Activated B cell treated with CpG ODN at 0.5 μM for 24 hours (primary cell): ENCODE measurements at regions not wholly inside any gene's neighbourhood (a gene's known extent, or its start where the extent isn't known, plus 50 kb on each side); places are given as distances from the start of the nearest gene placed in this dataset.

ENCODE experiments used
- ATAC-seq: fragments of 200-7000 bp; cut with Tn5 transposase; one replicate; pipeline ENCODE4 v1.10.0; 2021; ENCODE audit warnings: low read depth, mild to moderate bottlenecking, moderate library complexity
- CTCF ChIA-PET: fragments of 350-600 bp; sonication (Branson Sonifier 250); formaldehyde crosslinking; loops from one replicate; lab custom pipeline; 2021; ENCODE audit warnings: antibody characterized with exemption; lab: Charles Lee
- POLR2A ChIA-PET: fragments of 350-600 bp; sonication (Branson Sonifier 250); formaldehyde crosslinking; loops from one replicate; lab custom pipeline; 2021; ENCODE audit warnings: antibody characterized with exemption; lab: Charles Lee
- DNase-seq: peaks from one replicate; pipeline ENCODE4 v3.0.0; 2022
- H3K27ac Mint-ChIP-seq: one replicate; pipeline ENCODE4 v1.8.0; 2020; ENCODE audit warnings: mixed read lengths
- H3K27me3 Mint-ChIP-seq: one replicate; pipeline ENCODE4 v1.8.0; 2021; ENCODE audit warnings: mixed read lengths
- H3K36me3 Mint-ChIP-seq: one replicate; pipeline ENCODE4 v1.8.0; 2021; ENCODE audit warnings: low read depth, mixed read lengths
- H3K4me1 Mint-ChIP-seq: one replicate; pipeline ENCODE4 v1.8.0; 2021; ENCODE audit warnings: mixed read lengths
- H3K4me3 Mint-ChIP-seq: one replicate; pipeline ENCODE4 v1.8.0; 2020; ENCODE audit warnings: mild to moderate bottlenecking, mixed read lengths
- H3K9me3 Mint-ChIP-seq: one replicate; pipeline ENCODE4 v1.8.0; 2020; ENCODE audit warnings: mixed read lengths
- CTCF ChIP-seq: fragments of 200-600 bp; IDR thresholded peaks from one replicate; pipeline ENCODE4 v1.8.0; 2022; ENCODE audit warnings: antibody characterized with exemption, mild to moderate bottlenecking
- intact Hi-C: fragments of 100-400 bp; cut with micrococcal nuclease; formaldehyde crosslinking; loops from one replicate; pipeline ENCODE4 v1.15.1; 2024

DNA sequence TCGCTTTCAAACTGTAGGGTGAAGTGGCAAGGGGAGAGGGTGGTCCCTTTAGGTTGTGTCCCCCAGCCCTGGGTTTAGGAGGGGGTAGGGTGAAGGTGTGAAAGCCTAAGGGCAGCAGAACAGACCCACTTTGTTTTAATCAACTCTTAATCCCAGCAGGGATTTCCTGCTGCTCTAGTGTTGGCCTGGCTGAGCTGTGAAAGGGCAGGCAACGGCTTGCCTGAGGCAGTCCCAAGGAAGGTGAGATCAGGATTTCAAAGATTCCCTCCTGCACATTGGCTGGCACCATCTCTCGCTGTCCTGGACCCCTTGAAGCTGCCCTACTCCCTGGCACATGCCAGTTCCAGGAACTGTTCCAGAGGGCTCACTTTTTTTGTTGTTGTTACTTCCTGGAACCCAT, 221.3 kb downstream of the INSC start:
- no peak for ATAC-seq
- no peaks in the 10 kb centered on the region for H3K36me3 Mint-ChIP-seq
- ChIA-PET POLR2A (no interaction called here), CTCF (no interaction called here)
- no peaks in the 10 kb centered on the region for H3K4me1 Mint-ChIP-seq
- intact Hi-C loops: no loop called here
- H3K27me3 Mint-ChIP-seq: no peaks in the 10 kb centered on the region
- DNase-seq: no peak
- H3K27ac Mint-ChIP-seq: no peak overlapping the region
- H3K4me3 Mint-ChIP-seq: no peak overlapping the region
- H3K9me3 Mint-ChIP-seq: peaks cover 5% of the 10 kb centered on the region
- no peak for TF ChIP-seq CTCF

GRCh38 chr11:15339302-15339701, 224.6 kb downstream of the INSC start:
- Mint-ChIP-seq H3K9me3 (peaks cover 5% of the 10 kb centered on the region), H3K27ac (no peak overlapping the region), H3K27me3 (no peaks in the 10 kb centered on the region), H3K36me3 (no peaks in the 10 kb centered on the region), H3K4me3 (no peak overlapping the region), H3K4me1 (no peaks in the 10 kb centered on the region)
- ChIA-PET POLR2A (no interaction called here), CTCF (no interaction called here)
- TF ChIP-seq CTCF: no peak
- intact Hi-C loops: no loop called here
- DNase-seq (no peak), ATAC-seq (no peak)

GRCh38 chr11:15341587-15341986, 226.9 kb downstream of the INSC start:
- intact Hi-C loops: no loop called here
- POLR2A ChIA-PET: no interaction called here

GRCh38 chr11:15342163-15342562, 227.4 kb downstream of the INSC start:
- no peak for DNase-seq
- Mint-ChIP-seq H3K27ac (no peak overlapping the region), H3K27me3 (no peaks in the 10 kb centered on the region), H3K4me1 (no peaks in the 10 kb centered on the region), H3K4me3 (no peak overlapping the region), H3K36me3 (no peaks in the 10 kb centered on the region), H3K9me3 (peaks cover 5% of the 10 kb centered on the region)
- ATAC-seq: no peak
- ChIA-PET POLR2A (no interaction called here), CTCF (no interaction called here)
- intact Hi-C loops: no loop called here
- TF ChIP-seq CTCF: no peak

More at GRCh38 chr11:15341587-15341986, 226.9 kb downstream of the INSC start:
- H3K27ac Mint-ChIP-seq: no peak overlapping the region
- ATAC-seq (no peak), DNase-seq (no peak)
- no peak overlapping the region for H3K4me3 Mint-ChIP-seq
- H3K9me3 Mint-ChIP-seq: peaks cover 5% of the 10 kb centered on the region
- no peak for TF ChIP-seq CTCF
- no peaks in the 10 kb centered on the region for H3K36me3 Mint-ChIP-seq
- H3K4me1 Mint-ChIP-seq: no peaks in the 10 kb centered on the region
- CTCF ChIA-PET: no interaction called here
- H3K27me3 Mint-ChIP-seq: no peaks in the 10 kb centered on the region

- Mint-ChIP-seq H3K9me3 (peaks cover 2% of the 10 kb centered on the region), H3K4me3 (no peak overlapping the region), H3K4me1 (no peaks in the 10 kb centered on the region), H3K27me3 (no peaks in the 10 kb centered on the region), H3K36me3 (no peaks in the 10 kb centered on the region), H3K27ac (no peak overlapping the region)
- no peak for TF ChIP-seq CTCF
- ChIA-PET POLR2A (no interaction called here), CTCF (no interaction called here)
- ATAC-seq (no peak), DNase-seq (no peak)
- intact Hi-C loops: no loop called here
These were observed 232.2 kb downstream of the INSC start for GRCh38 chr11:15346907-15347306.
